CD4-positive, alpha-beta memory T cell (primary cell): ENCODE measurements at regions not wholly inside any gene's neighbourhood (a gene's known extent, or its start where the extent isn't known, plus 50 kb on each side); places are given as distances from the start of the nearest gene placed in this dataset.
"Not testable (repeated sequence)": the region's sequence is repeated elsewhere in the genome, so short reads cannot be mapped to it uniquely, and the experiment has no call there.

Experiments
- CTCF ChIA-PET: fragments of 350-600 bp; sonication (Branson Sonifier 250); formaldehyde crosslinking; loops from one replicate; lab custom pipeline; 2021; ENCODE audit warnings: inconsistent platforms; ENCODE audit not compliant: partially characterized antibody; lab: Charles Lee
- POLR2A ChIA-PET: fragments of 350-600 bp; sonication (Branson Sonifier 250); formaldehyde crosslinking; loops from one replicate; lab custom pipeline; 2021; ENCODE audit not compliant: partially characterized antibody; lab: Charles Lee
- DNase-seq, 5 donors: peaks; one replicate each; pipeline versions ENCODE4 v3.0.0 to v3.0.0-alpha.2; 2020 to 2022; ENCODE audit warnings: mixed read lengths in 1 of 5
- H3K27ac ChIP-seq: one replicate; pipeline ENCODE4 v1.7.0; 2013; ENCODE audit warnings: low read depth, low read length
- H3K27me3 ChIP-seq: 2 replicates; pipeline ENCODE4 v1.7.0; 2013; ENCODE audit warnings: mild to moderate bottlenecking, low read length, moderate library complexity; ENCODE audit not compliant: insufficient read depth
- H3K36me3 ChIP-seq: 2 replicates; pipeline ENCODE4 v1.7.0; 2013; ENCODE audit warnings: mild to moderate bottlenecking, low read length, moderate library complexity; ENCODE audit not compliant: insufficient read depth
- H3K4me1 ChIP-seq: 2 replicates; pipeline ENCODE4 v1.7.0; 2013; ENCODE audit warnings: mild to moderate bottlenecking, low read length, moderate library complexity; ENCODE audit not compliant: insufficient read depth
- H3K4me3 ChIP-seq, 2 donors: one replicate each; pipeline ENCODE4 v1.7.0; 2013; ENCODE audit warnings: low read length in 2 of 2, mild to moderate bottlenecking in 1 of 2
- H3K9me3 ChIP-seq, 2 donors: one replicate each; pipeline ENCODE4 v1.7.0; 2013; ENCODE audit warnings: low read length in 2 of 2, control low read depth in 1 of 2; ENCODE audit not compliant: control insufficient read depth in 1 of 2
- H3K27ac Mint-ChIP-seq, 7 donors: one replicate each; pipeline ENCODE4 v1.8.0; 2020 to 2021; ENCODE audit warnings: mixed read lengths in 7 of 7, mild to moderate bottlenecking in 6 of 7, inconsistent platforms in 3 of 7, moderate library complexity in 3 of 7
- H3K27me3 Mint-ChIP-seq, 2 donors: one replicate each; pipeline ENCODE4 v1.8.0; 2020 to 2021; ENCODE audit warnings: mixed read lengths in 2 of 2
- H3K36me3 Mint-ChIP-seq, 2 donors: one replicate each; pipeline ENCODE4 v1.8.0; 2020 to 2021; ENCODE audit warnings: mixed read lengths in 2 of 2, inconsistent platforms in 1 of 2, mild to moderate bottlenecking in 1 of 2
- H3K4me1 Mint-ChIP-seq, 4 donors: one replicate each; pipeline ENCODE4 v1.8.0; 2020 to 2021; ENCODE audit warnings: mixed read lengths in 4 of 4, mild to moderate bottlenecking in 1 of 4
- H3K4me3 Mint-ChIP-seq, 8 donors: one replicate each; pipeline ENCODE4 v1.8.0; 2020 to 2021; ENCODE audit warnings: mixed read lengths in 8 of 8, mild to moderate bottlenecking in 7 of 8, moderate library complexity in 6 of 8, inconsistent platforms in 3 of 8
- H3K9me3 Mint-ChIP-seq, 8 donors: one replicate each; pipeline ENCODE4 v1.8.0; 2020 to 2021; ENCODE audit warnings: mixed read lengths in 8 of 8, mild to moderate bottlenecking in 5 of 8, inconsistent platforms in 3 of 8, moderate library complexity in 1 of 8
- intact Hi-C: fragments of 100-400 bp; cut with micrococcal nuclease; formaldehyde crosslinking; loops from one replicate; pipeline ENCODE4 v1.15.1; 2023

- peak overlapping the region in 1 of 8 donors; percentile 20 for H3K4me3 Mint-ChIP-seq
- Histone ChIP-seq H3K4me1 (peaks cover 79% of the 10 kb centered on the region), H3K27ac (no peak overlapping the region), H3K36me3 (no peaks in the 10 kb centered on the region), H3K9me3 (no peaks in the 10 kb centered on the region), H3K27me3 (no peaks in the 10 kb centered on the region), H3K4me3 (no peak overlapping the region)
- H3K27ac Mint-ChIP-seq = peak overlapping the region in 3 of 7 donors; percentile 54 to 74 (median 71)
- POLR2A ChIA-PET = interaction anchor here (1.0 to 3.0 kb wide), 2 partner anchors 8 to 26 kb away, joined by 3 to 23 read pairs; no protein-coding TSS in a partner anchor
- H3K27me3 Mint-ChIP-seq = no peaks in the 10 kb centered on the region
- no peaks in the 10 kb centered on the region for H3K9me3 Mint-ChIP-seq
- DNase-seq = no peak
- no peaks in the 10 kb centered on the region for H3K36me3 Mint-ChIP-seq
- CTCF ChIA-PET = no interaction called here
- intact Hi-C loops = loop anchor here (5.0 kb wide), 2 partner anchors 41 to 76 kb away; partner anchors contain the start of genes SORL1 and SORL1-AS1
- H3K4me1 Mint-ChIP-seq = peaks cover 63 to 94% (median 76%) of the 10 kb centered on the region in 4 donors
These were observed 76.0 kb upstream of the SORL1 start for GRCh38 chr11:121376130-121376529.

- H3K27ac ChIP-seq, H3K27me3 ChIP-seq, H3K36me3 Mint-ChIP-seq, H3K4me3 ChIP-seq, H3K9me3 Mint-ChIP-seq, H3K27me3 Mint-ChIP-seq, H3K9me3 ChIP-seq, H3K36me3 ChIP-seq: not testable (repeated sequence)
- DNase-seq = peak in 2 of 5 donors; percentile 7 to 39
- Mint-ChIP-seq H3K4me1 (peaks cover 45 to 72% (median 57%) of the 10 kb centered on the region in 4 donors), H3K4me3 (peak overlapping the region; percentile 8 to 86 (median 74)), H3K27ac (peak overlapping the region; percentile 51 to 94 (median 91))
- POLR2A ChIA-PET = interaction anchor here (0.8 to 3.7 kb wide), 10 partner anchors 9 to 78 kb away, joined by 3 to 43 read pairs (median 3); partner anchors contain the start of genes SORL1 and SORL1-AS1
- peaks cover 57% of the 10 kb centered on the region for H3K4me1 ChIP-seq
- intact Hi-C loops = loop anchor here (5.0 kb wide), 2 partner anchors 38 to 73 kb away; partner anchors contain the start of genes SORL1 and SORL1-AS1
- CTCF ChIA-PET = interaction anchor here (0.9 to 3.4 kb wide), 12 partner anchors 9 to 71 kb away, joined by 3 to 19 read pairs (median 4); no protein-coding TSS in a partner anchor
These were observed 72.8 kb upstream of the SORL1 start for GRCh38 chr11:121379145-121379810.

- H3K27me3 ChIP-seq = no peaks in the 10 kb centered on the region
- no peaks in the 10 kb centered on the region for H3K36me3 ChIP-seq
- H3K36me3 Mint-ChIP-seq = no peaks in the 10 kb centered on the region
- no peak overlapping the region for H3K4me3 ChIP-seq
- no peaks in the 10 kb centered on the region for H3K9me3 Mint-ChIP-seq
- no peak overlapping the region for H3K27ac ChIP-seq
- no peak overlapping the region for H3K27ac Mint-ChIP-seq
- DNase-seq = no peak
- H3K4me1 Mint-ChIP-seq = peaks cover 18 to 35% (median 25%) of the 10 kb centered on the region in 4 donors
- H3K27me3 Mint-ChIP-seq = no peaks in the 10 kb centered on the region
- intact Hi-C loops = no loop called here
- peaks cover 18% of the 10 kb centered on the region for H3K4me1 ChIP-seq
- no peaks in the 10 kb centered on the region for H3K9me3 ChIP-seq
- peak overlapping the region in 1 of 8 donors; percentile 19 for H3K4me3 Mint-ChIP-seq
- CTCF ChIA-PET = interaction anchor here (0.7 kb wide), 1 partner anchor 28 kb away, joined by 3 read pairs; no protein-coding TSS in a partner anchor
- POLR2A ChIA-PET = interaction anchor here (0.9 to 1.4 kb wide), 2 partner anchors 10 to 11 kb away, joined by 3 to 4 read pairs; no protein-coding TSS in a partner anchor
These were observed 68.4 kb upstream of the SORL1 start for GRCh38 chr11:121383716-121384115.

- no peaks in the 10 kb centered on the region for H3K9me3 ChIP-seq
- intact Hi-C loops = no loop called here
- no peaks in the 10 kb centered on the region for H3K4me1 ChIP-seq
- H3K4me3 ChIP-seq = no peak overlapping the region
- Mint-ChIP-seq H3K36me3 (no peaks in the 10 kb centered on the region), H3K9me3 (no peaks in the 10 kb centered on the region), H3K4me3 (no peak overlapping the region), H3K27me3 (no peaks in the 10 kb centered on the region), H3K27ac (no peak overlapping the region), H3K4me1 (peaks cover 2 to 15% (median 7%) of the 10 kb centered on the region in 4 donors)
- ChIA-PET POLR2A (interaction anchor here (1.0 to 1.7 kb wide), 2 partner anchors 11 kb away, joined by 3 to 7 read pairs; no protein-coding TSS in a partner anchor), CTCF (interaction anchor here (0.7 to 0.9 kb wide), 2 partner anchors 56 to 66 kb away, joined by 3 read pairs; no protein-coding TSS in a partner anchor)
- no peak overlapping the region for H3K27ac ChIP-seq
- DNase-seq = no peak
- H3K27me3 ChIP-seq = no peaks in the 10 kb centered on the region
- no peaks in the 10 kb centered on the region for H3K36me3 ChIP-seq
These were observed 66.4 kb upstream of the SORL1 start for GRCh38 chr11:121385688-121386087.
